A549 (cell line): ENCODE measurements at regions not wholly inside any gene's neighbourhood (a gene's known extent, or its start where the extent isn't known, plus 50 kb on each side); places are given as distances from the start of the nearest gene placed in this dataset.

ENCODE experiments used
- BHLHE40 ChIP-seq: IDR thresholded peaks from 2 replicates; pipeline ENCODE4 v1.6.1; 2012; ENCODE audit warnings: low read depth, low read length, inconsistent platforms
- CEBPB ChIP-seq, 2 experiments: fragments of >200 bp in 1 of 2; sonication (Bioruptor Twin) in 1 of 2; formaldehyde crosslinking in 1 of 2; IDR thresholded peaks; 2 replicates each; pipeline ENCODE4 v1.6.1; 2012 to 2016
- EP300 ChIP-seq, 2 experiments: fragments of >200 bp; sonication (Bioruptor Twin); formaldehyde crosslinking; IDR thresholded peaks; 2 replicates in 1 of 2; 3 replicates in 1 of 2; pipeline ENCODE4 v1.6.1; 2016 to 2017
- ESRRA ChIP-seq: fragments of 150-350 bp; IDR thresholded peaks from 2 replicates; pipeline ENCODE4 v1.6.1; 2014; ENCODE audit warnings: mild to moderate bottlenecking, low read length, borderline replicate concordance
- MAZ ChIP-seq: fragments of 150-350 bp; IDR thresholded peaks from 2 replicates; pipeline ENCODE4 v1.6.1; 2014; ENCODE audit warnings: antibody characterized with exemption, low read depth, low read length, borderline replicate concordance
- POLR2A ChIP-seq: IDR thresholded peaks from 2 replicates; pipeline ENCODE4 v1.6.1; 2012; ENCODE audit warnings: mild to moderate bottlenecking, low read length
- RAD21 ChIP-seq, 2 experiments: fragments of >200 bp in 1 of 2; sonication (Bioruptor Twin) in 1 of 2; formaldehyde crosslinking in 1 of 2; IDR thresholded peaks in 1 of 2; conservative IDR thresholded peaks in 1 of 2; 2 replicates in 1 of 2; 3 replicates in 1 of 2; pipeline ENCODE4 v1.6.1; 2012 to 2018; ENCODE audit warnings: inconsistent platforms in 1 of 2
- ZFP36 ChIP-seq: fragments of 450-650 bp; IDR thresholded peaks from 2 replicates; pipeline ENCODE4 v1.6.1; 2014; ENCODE audit warnings: borderline replicate concordance; ENCODE audit not compliant: partially characterized antibody
- TF ChIP-seq, protein P1 (sequence below): fragments of >200 bp; sonication (Bioruptor Twin); formaldehyde crosslinking; IDR thresholded peaks from 3 replicates; pipeline ENCODE4 v1.5.1; 2016
- TF ChIP-seq, protein P2 (sequence below): fragments of 200-600 bp; sonication (generic); IDR thresholded peaks from 2 replicates; pipeline ENCODE4 v1.6.1; 2016; ENCODE audit warnings: antibody characterized with exemption, mild to moderate bottlenecking, moderate library complexity
- TF ChIP-seq, protein P3 (sequence below): fragments of 150-350 bp; IDR thresholded peaks from 2 replicates; pipeline ENCODE4 v1.6.1; 2014; ENCODE audit warnings: low read depth, mild to moderate bottlenecking, low read length
- TF ChIP-seq, protein P4 (sequence below): fragments of 450-650 bp; IDR thresholded peaks from 2 replicates; pipeline ENCODE4 v1.6.1; 2014; ENCODE audit warnings: antibody characterized with exemption

DNA sequence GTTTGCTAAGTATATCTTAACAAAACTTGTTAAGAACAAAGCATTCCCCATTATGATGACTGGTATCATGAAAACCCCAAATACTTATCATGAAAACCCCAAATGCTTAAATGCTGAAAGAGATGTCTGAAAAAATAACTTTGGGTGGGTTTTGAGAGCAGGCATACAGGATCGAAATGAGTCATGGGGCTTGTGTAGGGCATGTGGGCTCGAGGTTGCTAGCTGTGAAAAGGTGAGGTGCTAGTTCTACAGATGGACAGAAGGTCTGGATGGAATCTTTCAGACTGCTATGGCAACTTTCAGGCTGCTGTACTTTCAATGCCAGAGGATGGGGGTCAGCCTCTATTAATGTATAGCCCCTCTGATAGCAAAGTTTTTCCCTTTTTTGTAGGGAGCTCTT, 167.8 kb upstream of the MDGA2 start:
- TF ChIP-seq, protein P1, sequence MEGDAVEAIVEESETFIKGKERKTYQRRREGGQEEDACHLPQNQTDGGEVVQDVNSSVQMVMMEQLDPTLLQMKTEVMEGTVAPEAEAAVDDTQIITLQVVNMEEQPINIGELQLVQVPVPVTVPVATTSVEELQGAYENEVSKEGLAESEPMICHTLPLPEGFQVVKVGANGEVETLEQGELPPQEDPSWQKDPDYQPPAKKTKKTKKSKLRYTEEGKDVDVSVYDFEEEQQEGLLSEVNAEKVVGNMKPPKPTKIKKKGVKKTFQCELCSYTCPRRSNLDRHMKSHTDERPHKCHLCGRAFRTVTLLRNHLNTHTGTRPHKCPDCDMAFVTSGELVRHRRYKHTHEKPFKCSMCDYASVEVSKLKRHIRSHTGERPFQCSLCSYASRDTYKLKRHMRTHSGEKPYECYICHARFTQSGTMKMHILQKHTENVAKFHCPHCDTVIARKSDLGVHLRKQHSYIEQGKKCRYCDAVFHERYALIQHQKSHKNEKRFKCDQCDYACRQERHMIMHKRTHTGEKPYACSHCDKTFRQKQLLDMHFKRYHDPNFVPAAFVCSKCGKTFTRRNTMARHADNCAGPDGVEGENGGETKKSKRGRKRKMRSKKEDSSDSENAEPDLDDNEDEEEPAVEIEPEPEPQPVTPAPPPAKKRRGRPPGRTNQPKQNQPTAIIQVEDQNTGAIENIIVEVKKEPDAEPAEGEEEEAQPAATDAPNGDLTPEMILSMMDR = no peak
- TF ChIP-seq RAD21 (conservative IDR thresholded peaks at IDR 0.05 in 1 of 2, IDR thresholded peaks at IDR 0.05 in 1 of 2) = no peak
- TF ChIP-seq ESRRA = no peak
- TF ChIP-seq POLR2A = no peak
- TF ChIP-seq, protein P2, sequence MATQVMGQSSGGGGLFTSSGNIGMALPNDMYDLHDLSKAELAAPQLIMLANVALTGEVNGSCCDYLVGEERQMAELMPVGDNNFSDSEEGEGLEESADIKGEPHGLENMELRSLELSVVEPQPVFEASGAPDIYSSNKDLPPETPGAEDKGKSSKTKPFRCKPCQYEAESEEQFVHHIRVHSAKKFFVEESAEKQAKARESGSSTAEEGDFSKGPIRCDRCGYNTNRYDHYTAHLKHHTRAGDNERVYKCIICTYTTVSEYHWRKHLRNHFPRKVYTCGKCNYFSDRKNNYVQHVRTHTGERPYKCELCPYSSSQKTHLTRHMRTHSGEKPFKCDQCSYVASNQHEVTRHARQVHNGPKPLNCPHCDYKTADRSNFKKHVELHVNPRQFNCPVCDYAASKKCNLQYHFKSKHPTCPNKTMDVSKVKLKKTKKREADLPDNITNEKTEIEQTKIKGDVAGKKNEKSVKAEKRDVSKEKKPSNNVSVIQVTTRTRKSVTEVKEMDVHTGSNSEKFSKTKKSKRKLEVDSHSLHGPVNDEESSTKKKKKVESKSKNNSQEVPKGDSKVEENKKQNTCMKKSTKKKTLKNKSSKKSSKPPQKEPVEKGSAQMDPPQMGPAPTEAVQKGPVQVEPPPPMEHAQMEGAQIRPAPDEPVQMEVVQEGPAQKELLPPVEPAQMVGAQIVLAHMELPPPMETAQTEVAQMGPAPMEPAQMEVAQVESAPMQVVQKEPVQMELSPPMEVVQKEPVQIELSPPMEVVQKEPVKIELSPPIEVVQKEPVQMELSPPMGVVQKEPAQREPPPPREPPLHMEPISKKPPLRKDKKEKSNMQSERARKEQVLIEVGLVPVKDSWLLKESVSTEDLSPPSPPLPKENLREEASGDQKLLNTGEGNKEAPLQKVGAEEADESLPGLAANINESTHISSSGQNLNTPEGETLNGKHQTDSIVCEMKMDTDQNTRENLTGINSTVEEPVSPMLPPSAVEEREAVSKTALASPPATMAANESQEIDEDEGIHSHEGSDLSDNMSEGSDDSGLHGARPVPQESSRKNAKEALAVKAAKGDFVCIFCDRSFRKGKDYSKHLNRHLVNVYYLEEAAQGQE = no peak
- no peak for TF ChIP-seq MAZ
- no peak for TF ChIP-seq BHLHE40
- TF ChIP-seq, protein P3, sequence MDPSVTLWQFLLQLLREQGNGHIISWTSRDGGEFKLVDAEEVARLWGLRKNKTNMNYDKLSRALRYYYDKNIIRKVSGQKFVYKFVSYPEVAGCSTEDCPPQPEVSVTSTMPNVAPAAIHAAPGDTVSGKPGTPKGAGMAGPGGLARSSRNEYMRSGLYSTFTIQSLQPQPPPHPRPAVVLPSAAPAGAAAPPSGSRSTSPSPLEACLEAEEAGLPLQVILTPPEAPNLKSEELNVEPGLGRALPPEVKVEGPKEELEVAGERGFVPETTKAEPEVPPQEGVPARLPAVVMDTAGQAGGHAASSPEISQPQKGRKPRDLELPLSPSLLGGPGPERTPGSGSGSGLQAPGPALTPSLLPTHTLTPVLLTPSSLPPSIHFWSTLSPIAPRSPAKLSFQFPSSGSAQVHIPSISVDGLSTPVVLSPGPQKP = no peak
- TF ChIP-seq EP300 (IDR thresholded peaks at IDR 0.05) = no peak
- TF ChIP-seq ZFP36 = no peak
- TF ChIP-seq CEBPB (IDR thresholded peaks at IDR 0.05) = no peak
- TF ChIP-seq, protein P4, sequence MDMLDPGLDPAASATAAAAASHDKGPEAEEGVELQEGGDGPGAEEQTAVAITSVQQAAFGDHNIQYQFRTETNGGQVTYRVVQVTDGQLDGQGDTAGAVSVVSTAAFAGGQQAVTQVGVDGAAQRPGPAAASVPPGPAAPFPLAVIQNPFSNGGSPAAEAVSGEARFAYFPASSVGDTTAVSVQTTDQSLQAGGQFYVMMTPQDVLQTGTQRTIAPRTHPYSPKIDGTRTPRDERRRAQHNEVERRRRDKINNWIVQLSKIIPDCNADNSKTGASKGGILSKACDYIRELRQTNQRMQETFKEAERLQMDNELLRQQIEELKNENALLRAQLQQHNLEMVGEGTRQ = no peak
